Peyer's patch (tissue), 4 donors: ENCODE measurements at regions not wholly inside any gene's neighbourhood (a gene's known extent, or its start where the extent isn't known, plus 50 kb on each side); places are given as distances from the start of the nearest gene placed in this dataset.

Experiments used
- POLR2A ChIP-seq, 2 donors: fragments of 450-650 bp; IDR thresholded peaks; one replicate each; pipeline ENCODE4 v1.5.1; 2017; ENCODE audit warnings: antibody characterized with exemption in 2 of 2, mild to moderate bottlenecking in 2 of 2, moderate library complexity in 2 of 2
- TF ChIP-seq, protein P1 (sequence below), 6 experiments: fragments of 450-650 bp in 4 of 6; fragments of 200-600 bp in 2 of 6; sonication (generic) in 1 of 6; IDR thresholded peaks; one replicate each; pipeline ENCODE4 v1.5.1; 2017 to 2019; ENCODE audit warnings: antibody characterized with exemption in 6 of 6, mild to moderate bottlenecking in 3 of 6, moderate library complexity in 1 of 6

DNA sequence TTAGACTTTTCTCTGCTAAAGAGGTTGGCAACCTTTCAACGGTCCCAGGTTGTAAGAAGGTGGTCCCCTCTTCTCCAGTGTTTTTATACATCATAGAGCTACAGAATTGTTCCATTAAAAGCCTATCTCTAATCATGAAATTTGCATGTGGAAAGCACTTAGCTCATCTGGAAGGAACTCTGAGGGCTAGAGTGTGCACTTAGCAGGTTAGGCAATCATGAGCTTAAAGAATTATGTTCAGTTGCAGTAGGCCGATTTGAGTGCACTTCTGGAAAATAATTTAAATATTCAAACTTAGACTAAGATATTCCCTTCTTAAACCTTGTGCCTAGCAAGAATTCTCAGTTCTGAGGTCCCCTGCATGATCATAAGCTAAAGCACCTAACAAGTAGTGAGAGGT is 468.7 kb downstream of the SPATA31D1 start:
- TF ChIP-seq, protein P1, sequence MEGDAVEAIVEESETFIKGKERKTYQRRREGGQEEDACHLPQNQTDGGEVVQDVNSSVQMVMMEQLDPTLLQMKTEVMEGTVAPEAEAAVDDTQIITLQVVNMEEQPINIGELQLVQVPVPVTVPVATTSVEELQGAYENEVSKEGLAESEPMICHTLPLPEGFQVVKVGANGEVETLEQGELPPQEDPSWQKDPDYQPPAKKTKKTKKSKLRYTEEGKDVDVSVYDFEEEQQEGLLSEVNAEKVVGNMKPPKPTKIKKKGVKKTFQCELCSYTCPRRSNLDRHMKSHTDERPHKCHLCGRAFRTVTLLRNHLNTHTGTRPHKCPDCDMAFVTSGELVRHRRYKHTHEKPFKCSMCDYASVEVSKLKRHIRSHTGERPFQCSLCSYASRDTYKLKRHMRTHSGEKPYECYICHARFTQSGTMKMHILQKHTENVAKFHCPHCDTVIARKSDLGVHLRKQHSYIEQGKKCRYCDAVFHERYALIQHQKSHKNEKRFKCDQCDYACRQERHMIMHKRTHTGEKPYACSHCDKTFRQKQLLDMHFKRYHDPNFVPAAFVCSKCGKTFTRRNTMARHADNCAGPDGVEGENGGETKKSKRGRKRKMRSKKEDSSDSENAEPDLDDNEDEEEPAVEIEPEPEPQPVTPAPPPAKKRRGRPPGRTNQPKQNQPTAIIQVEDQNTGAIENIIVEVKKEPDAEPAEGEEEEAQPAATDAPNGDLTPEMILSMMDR (IDR thresholded peaks at IDR 0.05) = no peak
- TF ChIP-seq POLR2A (IDR thresholded peaks at IDR 0.05) = no peak
